ENCODE measurements at regions not wholly inside any gene's neighbourhood (a gene's known extent, or its start where the extent isn't known, plus 50 kb on each side); places are given as distances from the start of the nearest gene placed in this dataset.

DNA sequence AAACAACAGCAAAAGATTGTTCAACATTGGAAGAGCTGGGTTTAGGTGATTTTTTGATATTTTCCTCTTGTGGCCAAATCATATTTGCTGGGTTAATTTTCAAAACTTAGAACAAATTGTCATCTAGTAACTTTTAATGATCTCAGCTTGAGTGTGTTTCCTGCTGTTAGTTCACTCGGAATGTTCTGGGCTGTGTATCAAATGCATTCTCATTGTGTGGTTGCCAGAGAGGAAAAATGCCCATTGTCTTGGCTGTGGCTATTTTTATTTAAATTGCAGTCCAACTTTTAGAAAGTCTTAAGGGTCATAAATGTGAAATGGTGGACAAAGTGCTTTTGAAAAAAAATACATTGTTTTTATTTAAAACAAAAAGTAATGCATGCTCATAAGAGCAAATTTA lies 542.0 kb downstream of the TNS3 start (continued):
- TF ChIP-seq, protein P1, sequence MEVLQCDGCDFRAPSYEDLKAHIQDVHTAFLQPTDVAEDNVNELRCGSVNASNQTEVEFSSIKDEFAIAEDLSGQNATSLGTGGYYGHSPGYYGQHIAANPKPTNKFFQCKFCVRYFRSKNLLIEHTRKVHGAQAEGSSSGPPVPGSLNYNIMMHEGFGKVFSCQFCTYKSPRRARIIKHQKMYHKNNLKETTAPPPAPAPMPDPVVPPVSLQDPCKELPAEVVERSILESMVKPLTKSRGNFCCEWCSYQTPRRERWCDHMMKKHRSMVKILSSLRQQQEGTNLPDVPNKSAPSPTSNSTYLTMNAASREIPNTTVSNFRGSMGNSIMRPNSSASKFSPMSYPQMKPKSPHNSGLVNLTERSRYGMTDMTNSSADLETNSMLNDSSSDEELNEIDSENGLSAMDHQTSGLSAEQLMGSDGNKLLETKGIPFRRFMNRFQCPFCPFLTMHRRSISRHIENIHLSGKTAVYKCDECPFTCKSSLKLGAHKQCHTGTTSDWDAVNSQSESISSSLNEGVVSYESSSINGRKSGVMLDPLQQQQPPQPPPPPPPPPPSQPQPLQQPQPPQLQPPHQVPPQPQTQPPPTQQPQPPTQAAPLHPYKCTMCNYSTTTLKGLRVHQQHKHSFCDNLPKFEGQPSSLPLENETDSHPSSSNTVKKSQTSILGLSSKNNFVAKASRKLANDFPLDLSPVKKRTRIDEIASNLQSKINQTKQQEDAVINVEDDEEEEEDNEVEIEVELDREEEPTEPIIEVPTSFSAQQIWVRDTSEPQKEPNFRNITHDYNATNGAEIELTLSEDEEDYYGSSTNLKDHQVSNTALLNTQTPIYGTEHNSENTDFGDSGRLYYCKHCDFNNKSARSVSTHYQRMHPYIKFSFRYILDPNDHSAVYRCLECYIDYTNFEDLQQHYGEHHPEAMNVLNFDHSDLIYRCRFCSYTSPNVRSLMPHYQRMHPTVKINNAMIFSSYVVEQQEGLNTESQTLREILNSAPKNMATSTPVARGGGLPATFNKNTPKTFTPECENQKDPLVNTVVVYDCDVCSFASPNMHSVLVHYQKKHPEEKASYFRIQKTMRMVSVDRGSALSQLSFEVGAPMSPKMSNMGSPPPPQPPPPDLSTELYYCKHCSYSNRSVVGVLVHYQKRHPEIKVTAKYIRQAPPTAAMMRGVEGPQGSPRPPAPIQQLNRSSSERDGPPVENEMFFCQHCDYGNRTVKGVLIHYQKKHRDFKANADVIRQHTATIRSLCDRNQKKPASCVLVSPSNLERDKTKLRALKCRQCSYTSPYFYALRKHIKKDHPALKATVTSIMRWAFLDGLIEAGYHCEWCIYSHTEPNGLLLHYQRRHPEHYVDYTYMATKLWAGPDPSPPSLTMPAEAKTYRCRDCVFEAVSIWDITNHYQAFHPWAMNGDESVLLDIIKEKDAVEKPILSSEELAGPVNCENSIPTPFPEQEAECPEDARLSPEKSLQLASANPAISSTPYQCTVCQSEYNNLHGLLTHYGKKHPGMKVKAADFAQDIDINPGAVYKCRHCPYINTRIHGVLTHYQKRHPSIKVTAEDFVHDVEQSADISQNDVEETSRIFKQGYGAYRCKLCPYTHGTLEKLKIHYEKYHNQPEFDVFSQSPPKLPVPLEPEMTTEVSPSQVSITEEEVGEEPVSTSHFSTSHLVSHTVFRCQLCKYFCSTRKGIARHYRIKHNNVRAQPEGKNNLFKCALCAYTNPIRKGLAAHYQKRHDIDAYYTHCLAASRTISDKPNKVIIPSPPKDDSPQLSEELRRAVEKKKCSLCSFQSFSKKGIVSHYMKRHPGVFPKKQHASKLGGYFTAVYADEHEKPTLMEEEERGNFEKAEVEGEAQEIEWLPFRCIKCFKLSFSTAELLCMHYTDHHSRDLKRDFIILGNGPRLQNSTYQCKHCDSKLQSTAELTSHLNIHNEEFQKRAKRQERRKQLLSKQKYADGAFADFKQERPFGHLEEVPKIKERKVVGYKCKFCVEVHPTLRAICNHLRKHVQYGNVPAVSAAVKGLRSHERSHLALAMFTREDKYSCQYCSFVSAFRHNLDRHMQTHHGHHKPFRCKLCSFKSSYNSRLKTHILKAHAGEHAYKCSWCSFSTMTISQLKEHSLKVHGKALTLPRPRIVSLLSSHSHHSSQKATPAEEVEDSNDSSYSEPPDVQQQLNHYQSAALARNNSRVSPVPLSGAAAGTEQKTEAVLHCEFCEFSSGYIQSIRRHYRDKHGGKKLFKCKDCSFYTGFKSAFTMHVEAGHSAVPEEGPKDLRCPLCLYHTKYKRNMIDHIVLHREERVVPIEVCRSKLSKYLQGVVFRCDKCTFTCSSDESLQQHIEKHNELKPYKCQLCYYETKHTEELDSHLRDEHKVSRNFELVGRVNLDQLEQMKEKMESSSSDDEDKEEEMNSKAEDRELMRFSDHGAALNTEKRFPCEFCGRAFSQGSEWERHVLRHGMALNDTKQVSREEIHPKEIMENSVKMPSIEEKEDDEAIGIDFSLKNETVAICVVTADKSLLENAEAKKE (CRISPR knock-in tag; IDR thresholded peaks at IDR 0.05), result no peak
- TF ChIP-seq ZNF114 (CRISPR knock-in tag; IDR thresholded peaks at IDR 0.05), result no peak
- TF ChIP-seq, protein P2, sequence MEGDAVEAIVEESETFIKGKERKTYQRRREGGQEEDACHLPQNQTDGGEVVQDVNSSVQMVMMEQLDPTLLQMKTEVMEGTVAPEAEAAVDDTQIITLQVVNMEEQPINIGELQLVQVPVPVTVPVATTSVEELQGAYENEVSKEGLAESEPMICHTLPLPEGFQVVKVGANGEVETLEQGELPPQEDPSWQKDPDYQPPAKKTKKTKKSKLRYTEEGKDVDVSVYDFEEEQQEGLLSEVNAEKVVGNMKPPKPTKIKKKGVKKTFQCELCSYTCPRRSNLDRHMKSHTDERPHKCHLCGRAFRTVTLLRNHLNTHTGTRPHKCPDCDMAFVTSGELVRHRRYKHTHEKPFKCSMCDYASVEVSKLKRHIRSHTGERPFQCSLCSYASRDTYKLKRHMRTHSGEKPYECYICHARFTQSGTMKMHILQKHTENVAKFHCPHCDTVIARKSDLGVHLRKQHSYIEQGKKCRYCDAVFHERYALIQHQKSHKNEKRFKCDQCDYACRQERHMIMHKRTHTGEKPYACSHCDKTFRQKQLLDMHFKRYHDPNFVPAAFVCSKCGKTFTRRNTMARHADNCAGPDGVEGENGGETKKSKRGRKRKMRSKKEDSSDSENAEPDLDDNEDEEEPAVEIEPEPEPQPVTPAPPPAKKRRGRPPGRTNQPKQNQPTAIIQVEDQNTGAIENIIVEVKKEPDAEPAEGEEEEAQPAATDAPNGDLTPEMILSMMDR (conservative IDR thresholded peaks at IDR 0.05; ENCODE audit: low read depth in 2 of 2), result no peak
- no peak for TF ChIP-seq EZH2phosphoT487 (IDR thresholded peaks at IDR 0.05; ENCODE audit: unreplicated experiment)
- TF ChIP-seq, protein P3, sequence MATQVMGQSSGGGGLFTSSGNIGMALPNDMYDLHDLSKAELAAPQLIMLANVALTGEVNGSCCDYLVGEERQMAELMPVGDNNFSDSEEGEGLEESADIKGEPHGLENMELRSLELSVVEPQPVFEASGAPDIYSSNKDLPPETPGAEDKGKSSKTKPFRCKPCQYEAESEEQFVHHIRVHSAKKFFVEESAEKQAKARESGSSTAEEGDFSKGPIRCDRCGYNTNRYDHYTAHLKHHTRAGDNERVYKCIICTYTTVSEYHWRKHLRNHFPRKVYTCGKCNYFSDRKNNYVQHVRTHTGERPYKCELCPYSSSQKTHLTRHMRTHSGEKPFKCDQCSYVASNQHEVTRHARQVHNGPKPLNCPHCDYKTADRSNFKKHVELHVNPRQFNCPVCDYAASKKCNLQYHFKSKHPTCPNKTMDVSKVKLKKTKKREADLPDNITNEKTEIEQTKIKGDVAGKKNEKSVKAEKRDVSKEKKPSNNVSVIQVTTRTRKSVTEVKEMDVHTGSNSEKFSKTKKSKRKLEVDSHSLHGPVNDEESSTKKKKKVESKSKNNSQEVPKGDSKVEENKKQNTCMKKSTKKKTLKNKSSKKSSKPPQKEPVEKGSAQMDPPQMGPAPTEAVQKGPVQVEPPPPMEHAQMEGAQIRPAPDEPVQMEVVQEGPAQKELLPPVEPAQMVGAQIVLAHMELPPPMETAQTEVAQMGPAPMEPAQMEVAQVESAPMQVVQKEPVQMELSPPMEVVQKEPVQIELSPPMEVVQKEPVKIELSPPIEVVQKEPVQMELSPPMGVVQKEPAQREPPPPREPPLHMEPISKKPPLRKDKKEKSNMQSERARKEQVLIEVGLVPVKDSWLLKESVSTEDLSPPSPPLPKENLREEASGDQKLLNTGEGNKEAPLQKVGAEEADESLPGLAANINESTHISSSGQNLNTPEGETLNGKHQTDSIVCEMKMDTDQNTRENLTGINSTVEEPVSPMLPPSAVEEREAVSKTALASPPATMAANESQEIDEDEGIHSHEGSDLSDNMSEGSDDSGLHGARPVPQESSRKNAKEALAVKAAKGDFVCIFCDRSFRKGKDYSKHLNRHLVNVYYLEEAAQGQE (IDR thresholded peaks at IDR 0.05; ENCODE audit: unreplicated experiment), result no peak
- TF ChIP-seq EZH2 (IDR thresholded peaks at IDR 0.05; ENCODE audit: low read depth, unreplicated experiment), result no peak
- TF ChIP-seq JUNB (IDR thresholded peaks at IDR 0.05; ENCODE audit: unreplicated experiment), result no peak
- TF ChIP-seq, protein P4, sequence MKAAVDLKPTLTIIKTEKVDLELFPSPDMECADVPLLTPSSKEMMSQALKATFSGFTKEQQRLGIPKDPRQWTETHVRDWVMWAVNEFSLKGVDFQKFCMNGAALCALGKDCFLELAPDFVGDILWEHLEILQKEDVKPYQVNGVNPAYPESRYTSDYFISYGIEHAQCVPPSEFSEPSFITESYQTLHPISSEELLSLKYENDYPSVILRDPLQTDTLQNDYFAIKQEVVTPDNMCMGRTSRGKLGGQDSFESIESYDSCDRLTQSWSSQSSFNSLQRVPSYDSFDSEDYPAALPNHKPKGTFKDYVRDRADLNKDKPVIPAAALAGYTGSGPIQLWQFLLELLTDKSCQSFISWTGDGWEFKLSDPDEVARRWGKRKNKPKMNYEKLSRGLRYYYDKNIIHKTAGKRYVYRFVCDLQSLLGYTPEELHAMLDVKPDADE (IDR thresholded peaks at IDR 0.05), result no peak
- TF ChIP-seq POLR2AphosphoS5 (IDR thresholded peaks at IDR 0.05; ENCODE audit: low read depth), result no peak
- no peak for TF ChIP-seq CREB1 (CRISPR knock-in tag; IDR thresholded peaks at IDR 0.05; ENCODE audit: low read depth)
